Endodermal cell (in vitro differentiated cells): ENCODE measurements at regions not wholly inside any gene's neighbourhood (a gene's known extent, or its start where the extent isn't known, plus 50 kb on each side); places are given as distances from the start of the nearest gene placed in this dataset.

Experiments
- DNase-seq: peaks from one replicate; pipeline ENCODE4 v3.0.0-alpha.2; 2017
- H3K27ac ChIP-seq: 2 replicates; pipeline ENCODE4 v1.5.1; 2013; ENCODE audit warnings: mild to moderate bottlenecking, low read depth, low read length, moderate library complexity
- H3K27me3 ChIP-seq: 2 replicates; pipeline ENCODE4 v1.6.1; 2013; ENCODE audit warnings: mild to moderate bottlenecking, low read length, moderate library complexity; ENCODE audit not compliant: insufficient read depth, control insufficient read depth, poor library complexity, severe bottlenecking
- H3K36me3 ChIP-seq: 2 replicates; pipeline ENCODE4 v1.7.0; 2013; ENCODE audit warnings: mild to moderate bottlenecking, low read length, moderate library complexity; ENCODE audit not compliant: control insufficient read depth, insufficient read depth
- H3K4me1 ChIP-seq: one replicate; pipeline ENCODE4 v1.7.0; 2013; ENCODE audit warnings: low read length; ENCODE audit not compliant: control insufficient read depth, insufficient read depth
- H3K4me3 ChIP-seq: 2 replicates; pipeline ENCODE4 v1.5.1; 2013; ENCODE audit warnings: mild to moderate bottlenecking, low read length, moderate library complexity
- H3K9ac ChIP-seq: 2 replicates; pipeline ENCODE4 v1.6.1; 2013; ENCODE audit warnings: mild to moderate bottlenecking, low read length, moderate library complexity; ENCODE audit not compliant: poor library complexity, severe bottlenecking; ENCODE audit errors: extremely low read depth
- H3K9me3 ChIP-seq: 2 replicates; pipeline ENCODE4 v1.6.1; 2013; ENCODE audit warnings: mild to moderate bottlenecking, low read length, moderate library complexity; ENCODE audit not compliant: control insufficient read depth
- H3K27ac Mint-ChIP-seq: 2 replicates; pipeline ENCODE4 v1.8.0; 2020; ENCODE audit warnings: mixed read lengths
- H3K27me3 Mint-ChIP-seq: 2 replicates; pipeline ENCODE4 v1.8.0; 2021; ENCODE audit warnings: mild to moderate bottlenecking, mixed read lengths; ENCODE audit not compliant: insufficient read depth
- H3K36me3 Mint-ChIP-seq: 2 replicates; pipeline ENCODE4 v1.8.0; 2020; ENCODE audit warnings: low read depth, mixed read lengths
- H3K4me1 Mint-ChIP-seq: 2 replicates; pipeline ENCODE4 v1.8.0; 2020; ENCODE audit warnings: mixed read lengths
- H3K4me3 Mint-ChIP-seq: 2 replicates; pipeline ENCODE4 v1.8.0; 2020; ENCODE audit warnings: mild to moderate bottlenecking, moderate library complexity, mixed read lengths
- H3K9me3 Mint-ChIP-seq: 2 replicates; pipeline ENCODE4 v1.8.0; 2020; ENCODE audit warnings: mild to moderate bottlenecking, mixed read lengths
- whole genome bisulfite sequencing, 2 experiments: methylation state at CpG; one replicate each; pipeline versions ENCODE4 v1.1.5 to v1.1.7; 2013; ENCODE audit warnings: missing lambda C conversion rate in 2 of 2, mixed read lengths in 1 of 2; ENCODE audit not compliant: insufficient coverage in 1 of 2, insufficient read length in 1 of 2; 5-methylcytosine and 5-hydroxymethylcytosine counted together
- TF ChIP-seq, protein P1 (sequence below): fragments of 200-600 bp; sonication (generic); conservative IDR thresholded peaks from 2 replicates; pipeline ENCODE4 v1.5.0; 2021; ENCODE audit warnings: antibody characterized with exemption, mild to moderate bottlenecking

DNA sequence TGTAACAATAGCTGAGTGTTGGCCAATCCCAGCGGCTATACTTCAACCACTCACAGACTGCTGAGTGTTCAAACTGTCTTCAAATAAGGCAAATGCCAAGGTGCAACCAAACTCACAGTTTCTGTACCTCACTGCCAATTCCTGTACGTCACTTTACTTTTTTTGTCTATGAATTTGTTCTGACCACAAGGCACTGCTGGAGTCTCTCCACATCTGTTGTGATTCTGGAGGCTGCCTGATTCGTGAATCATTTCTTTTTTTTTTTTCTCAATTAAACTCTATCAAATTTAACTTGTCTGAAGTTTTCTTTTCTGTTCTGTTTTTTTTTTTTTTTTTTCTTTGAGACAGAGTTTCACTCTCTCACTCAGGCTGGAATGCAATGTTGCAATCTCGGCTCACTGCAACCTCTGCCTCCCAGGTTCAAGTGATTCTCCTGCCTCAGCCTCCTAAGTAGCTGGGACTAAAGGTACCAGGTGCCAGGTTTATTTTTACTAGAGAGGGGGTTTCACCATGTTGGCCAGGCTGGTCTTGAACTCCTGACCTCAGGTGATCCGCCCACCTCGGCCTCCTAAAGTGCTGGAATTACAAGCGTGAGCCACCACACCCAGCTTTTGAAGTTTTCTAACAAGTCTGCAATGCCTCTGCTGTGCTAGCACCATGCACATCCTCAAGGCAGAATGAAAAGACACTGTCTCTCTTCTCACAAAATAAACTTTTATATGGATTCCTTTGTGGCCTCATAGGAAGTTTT, 401.7 kb downstream of the IRS2 start:
- no peaks in the 10 kb centered on the region for H3K9me3 ChIP-seq
- peaks cover 21% of the 10 kb centered on the region for H3K4me1 Mint-ChIP-seq
- no peak overlapping the region for H3K4me3 Mint-ChIP-seq
- H3K27ac ChIP-seq = no peak overlapping the region
- no peaks in the 10 kb centered on the region for H3K9me3 Mint-ChIP-seq
- H3K4me1 ChIP-seq = peaks cover 5% of the 10 kb centered on the region
- H3K9ac ChIP-seq = no peak overlapping the region
- no peaks in the 10 kb centered on the region for H3K36me3 ChIP-seq
- TF ChIP-seq, protein P1, sequence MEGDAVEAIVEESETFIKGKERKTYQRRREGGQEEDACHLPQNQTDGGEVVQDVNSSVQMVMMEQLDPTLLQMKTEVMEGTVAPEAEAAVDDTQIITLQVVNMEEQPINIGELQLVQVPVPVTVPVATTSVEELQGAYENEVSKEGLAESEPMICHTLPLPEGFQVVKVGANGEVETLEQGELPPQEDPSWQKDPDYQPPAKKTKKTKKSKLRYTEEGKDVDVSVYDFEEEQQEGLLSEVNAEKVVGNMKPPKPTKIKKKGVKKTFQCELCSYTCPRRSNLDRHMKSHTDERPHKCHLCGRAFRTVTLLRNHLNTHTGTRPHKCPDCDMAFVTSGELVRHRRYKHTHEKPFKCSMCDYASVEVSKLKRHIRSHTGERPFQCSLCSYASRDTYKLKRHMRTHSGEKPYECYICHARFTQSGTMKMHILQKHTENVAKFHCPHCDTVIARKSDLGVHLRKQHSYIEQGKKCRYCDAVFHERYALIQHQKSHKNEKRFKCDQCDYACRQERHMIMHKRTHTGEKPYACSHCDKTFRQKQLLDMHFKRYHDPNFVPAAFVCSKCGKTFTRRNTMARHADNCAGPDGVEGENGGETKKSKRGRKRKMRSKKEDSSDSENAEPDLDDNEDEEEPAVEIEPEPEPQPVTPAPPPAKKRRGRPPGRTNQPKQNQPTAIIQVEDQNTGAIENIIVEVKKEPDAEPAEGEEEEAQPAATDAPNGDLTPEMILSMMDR = no peak
- no peak overlapping the region for H3K4me3 ChIP-seq
- H3K27me3 Mint-ChIP-seq = no peaks in the 10 kb centered on the region
- no peak overlapping the region for H3K27ac Mint-ChIP-seq
- no peaks in the 10 kb centered on the region for H3K27me3 ChIP-seq
- H3K36me3 Mint-ChIP-seq = no peaks in the 10 kb centered on the region
- WGBS, 2 experiments = 92 to 93% methylated on average over 5 to 7 of the region's 7 CpGs
- DNase-seq = no peak

DNA sequence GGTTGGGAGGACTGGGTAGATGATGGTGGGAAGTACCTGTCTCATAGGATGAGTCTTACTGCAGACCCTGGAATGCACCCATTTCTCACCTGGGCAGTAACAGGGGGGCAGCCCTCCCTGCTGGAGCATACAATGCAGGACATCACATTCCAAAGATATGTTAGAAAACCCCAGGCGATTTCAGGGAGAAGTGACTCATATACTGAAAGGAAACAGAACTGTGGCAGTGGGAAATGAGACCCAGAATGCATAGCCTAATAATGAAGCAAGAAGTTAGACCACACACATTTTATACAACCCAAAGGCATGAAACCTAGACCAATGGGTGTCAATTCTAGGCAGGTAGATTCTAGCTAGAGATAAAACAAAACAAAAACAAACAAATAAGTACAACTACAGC, 402.7 kb downstream of the IRS2 start:
- H3K27me3 ChIP-seq = no peaks in the 10 kb centered on the region
- DNase-seq = no peak
- no peak overlapping the region for H3K27ac Mint-ChIP-seq
- H3K4me3 ChIP-seq = no peak overlapping the region
- no peaks in the 10 kb centered on the region for H3K9me3 ChIP-seq
- TF ChIP-seq, protein P1 = no peak
- H3K9me3 Mint-ChIP-seq = no peaks in the 10 kb centered on the region
- H3K4me1 ChIP-seq = peaks cover 5% of the 10 kb centered on the region
- 76% methylated on average over 1 of the region's 1 CpG; no CpG with 5 or more reads in 1 of the 2 experiments for WGBS, 2 experiments
- H3K4me1 Mint-ChIP-seq = peaks cover 21% of the 10 kb centered on the region
- H3K27me3 Mint-ChIP-seq = peaks cover 4% of the 10 kb centered on the region
- H3K36me3 ChIP-seq = no peaks in the 10 kb centered on the region
- no peak overlapping the region for H3K9ac ChIP-seq
- H3K36me3 Mint-ChIP-seq = no peaks in the 10 kb centered on the region
- H3K27ac ChIP-seq = no peak overlapping the region
- no peak overlapping the region for H3K4me3 Mint-ChIP-seq

DNA sequence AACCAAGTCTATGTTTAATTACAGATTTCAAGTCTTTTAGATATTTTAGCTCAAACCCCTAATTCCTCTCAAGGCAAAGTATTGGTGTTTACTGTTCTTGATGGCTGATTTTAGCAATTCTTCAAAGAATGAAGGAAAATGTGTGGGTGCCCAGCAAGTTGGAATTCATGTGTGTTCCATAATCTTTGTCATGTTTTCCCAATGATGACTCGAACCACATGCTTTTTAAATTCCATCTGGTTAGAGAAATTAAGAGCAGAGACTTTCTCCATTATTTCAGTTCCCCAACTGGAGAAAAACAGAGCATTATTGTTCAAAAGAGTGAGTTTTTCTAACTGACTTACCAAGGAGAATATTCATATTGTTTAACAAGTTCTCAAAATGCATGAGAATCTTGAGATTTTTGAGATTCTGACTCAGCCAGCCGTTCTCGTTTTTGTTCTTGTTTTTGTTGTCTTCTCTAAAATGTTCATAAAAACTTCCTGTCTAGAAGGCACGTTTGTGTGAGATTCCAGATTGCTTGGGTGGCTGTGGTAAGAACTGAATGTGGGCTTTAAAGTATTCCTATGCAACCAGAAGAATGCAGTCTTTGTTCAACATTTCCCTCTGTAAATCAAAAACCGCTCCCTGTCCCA, 404.7 kb downstream of the IRS2 start:
- no peak overlapping the region for H3K9ac ChIP-seq
- H3K4me3 ChIP-seq = no peak overlapping the region
- Mint-ChIP-seq H3K27me3 (peaks cover 4% of the 10 kb centered on the region), H3K27ac (no peak overlapping the region), H3K4me1 (peaks cover 26% of the 10 kb centered on the region), H3K4me3 (no peak overlapping the region), H3K9me3 (no peaks in the 10 kb centered on the region), H3K36me3 (no peaks in the 10 kb centered on the region)
- H3K36me3 ChIP-seq = no peaks in the 10 kb centered on the region
- H3K27me3 ChIP-seq = no peaks in the 10 kb centered on the region
- WGBS, 2 experiments = 88 to 100% methylated on average over 2 to 5 of the region's 5 CpGs
- H3K9me3 ChIP-seq = no peaks in the 10 kb centered on the region
- H3K4me1 ChIP-seq = peaks cover 5% of the 10 kb centered on the region
- DNase-seq = no peak
- TF ChIP-seq, protein P1 = no peak
- peak overlapping the region; percentile 14 for H3K27ac ChIP-seq
